Kidney (tissue), 13 donors: ENCODE measurements at regions not wholly inside any gene's neighbourhood (a gene's known extent, or its start where the extent isn't known, plus 50 kb on each side); places are given as distances from the start of the nearest gene placed in this dataset.

Experiments used
- DNase-seq, 5 donors: peaks; one replicate each; pipeline ENCODE4 v3.0.0-alpha.2; 2013 to 2020
- FAIRE-seq: peaks from 2 replicates; lab custom pipeline; 2012; peaks lifted over from hg19 to GRCh38; lab: Jason Lieb, UNC
- H3K27ac ChIP-seq, 2 donors: one replicate each; pipeline ENCODE4 v1.7.0; 2013; ENCODE audit warnings: low read depth in 2 of 2, low read length in 2 of 2, inconsistent platforms in 1 of 2
- H3K27me3 ChIP-seq: one replicate; pipeline ENCODE4 v1.7.1; 2013; ENCODE audit warnings: low read length, inconsistent platforms; ENCODE audit not compliant: control insufficient read depth, insufficient read depth
- H3K36me3 ChIP-seq, 3 donors: one replicate each; pipeline versions ENCODE4 v1.7.0 to v1.7.1; 2013; ENCODE audit warnings: low read length in 3 of 3, control low read depth in 1 of 3, inconsistent platforms in 1 of 3; ENCODE audit not compliant: insufficient read depth in 3 of 3, control insufficient read depth in 2 of 3
- H3K4me1 ChIP-seq, 3 donors: one replicate each; pipeline versions ENCODE4 v1.7.0 to v1.7.1; 2013; ENCODE audit warnings: low read length in 3 of 3, inconsistent platforms in 1 of 3, low read depth in 1 of 3; ENCODE audit not compliant: control insufficient read depth in 2 of 3, insufficient read depth in 2 of 3
- H3K4me3 ChIP-seq, 3 donors: one replicate each; pipeline versions ENCODE4 v1.7.0 to v1.8.1; 2013; ENCODE audit warnings: low read length in 3 of 3, control low read depth in 1 of 3, inconsistent platforms in 1 of 3
- H3K9ac ChIP-seq, 3 donors: one replicate each; pipeline versions ENCODE4 v1.7.0 to v1.7.1; 2013; ENCODE audit warnings: low read length in 3 of 3, control low read depth in 1 of 3, inconsistent platforms in 1 of 3
- H3K9me3 ChIP-seq, 3 donors: one replicate each; pipeline versions ENCODE4 v1.7.0 to v1.7.1; 2013; ENCODE audit warnings: low read length in 3 of 3, control low read depth in 1 of 3, inconsistent platforms in 1 of 3; ENCODE audit not compliant: control insufficient read depth in 2 of 3, insufficient read depth in 1 of 3
- intact Hi-C: fragments of 100-400 bp; cut with DNase I; formaldehyde crosslinking; loops from one replicate; pipeline ENCODE4 v1.11.1; 2022
- TF ChIP-seq, protein P1 (sequence below): IDR thresholded peaks from 3 replicates; pipeline ENCODE4 v1.5.1; 2012; ENCODE audit warnings: mild to moderate bottlenecking, moderate library complexity, borderline replicate concordance; ENCODE audit not compliant: insufficient read depth; ENCODE audit errors: extremely low read depth
- donor health status: control.
- donor health status: control.
- donor health status: control.
- donor health status: control.
- donor health status: control.
- donor health status: DM: yes; HTN: yes; CAD: no.
- donor health status: Normal renal cell carcinoma (clear cell type).

GRCh38 chr18:46289931-46290330 is 185.7 kb downstream of the HAUS1 start:
- no peaks in the 10 kb centered on the region for H3K36me3 ChIP-seq
- intact Hi-C loops: no loop called here
- H3K9ac ChIP-seq: no peak overlapping the region
- FAIRE-seq (no peak), DNase-seq (peak in 1 of 5 donors; percentile 5)
- H3K27me3 ChIP-seq: no peaks in the 10 kb centered on the region
- TF ChIP-seq, protein P1, sequence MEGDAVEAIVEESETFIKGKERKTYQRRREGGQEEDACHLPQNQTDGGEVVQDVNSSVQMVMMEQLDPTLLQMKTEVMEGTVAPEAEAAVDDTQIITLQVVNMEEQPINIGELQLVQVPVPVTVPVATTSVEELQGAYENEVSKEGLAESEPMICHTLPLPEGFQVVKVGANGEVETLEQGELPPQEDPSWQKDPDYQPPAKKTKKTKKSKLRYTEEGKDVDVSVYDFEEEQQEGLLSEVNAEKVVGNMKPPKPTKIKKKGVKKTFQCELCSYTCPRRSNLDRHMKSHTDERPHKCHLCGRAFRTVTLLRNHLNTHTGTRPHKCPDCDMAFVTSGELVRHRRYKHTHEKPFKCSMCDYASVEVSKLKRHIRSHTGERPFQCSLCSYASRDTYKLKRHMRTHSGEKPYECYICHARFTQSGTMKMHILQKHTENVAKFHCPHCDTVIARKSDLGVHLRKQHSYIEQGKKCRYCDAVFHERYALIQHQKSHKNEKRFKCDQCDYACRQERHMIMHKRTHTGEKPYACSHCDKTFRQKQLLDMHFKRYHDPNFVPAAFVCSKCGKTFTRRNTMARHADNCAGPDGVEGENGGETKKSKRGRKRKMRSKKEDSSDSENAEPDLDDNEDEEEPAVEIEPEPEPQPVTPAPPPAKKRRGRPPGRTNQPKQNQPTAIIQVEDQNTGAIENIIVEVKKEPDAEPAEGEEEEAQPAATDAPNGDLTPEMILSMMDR: no peak
- no peaks in the 10 kb centered on the region for H3K9me3 ChIP-seq
- no peaks in the 10 kb centered on the region for H3K4me1 ChIP-seq
- no peak overlapping the region for H3K4me3 ChIP-seq
- H3K27ac ChIP-seq: no peak overlapping the region

DNA sequence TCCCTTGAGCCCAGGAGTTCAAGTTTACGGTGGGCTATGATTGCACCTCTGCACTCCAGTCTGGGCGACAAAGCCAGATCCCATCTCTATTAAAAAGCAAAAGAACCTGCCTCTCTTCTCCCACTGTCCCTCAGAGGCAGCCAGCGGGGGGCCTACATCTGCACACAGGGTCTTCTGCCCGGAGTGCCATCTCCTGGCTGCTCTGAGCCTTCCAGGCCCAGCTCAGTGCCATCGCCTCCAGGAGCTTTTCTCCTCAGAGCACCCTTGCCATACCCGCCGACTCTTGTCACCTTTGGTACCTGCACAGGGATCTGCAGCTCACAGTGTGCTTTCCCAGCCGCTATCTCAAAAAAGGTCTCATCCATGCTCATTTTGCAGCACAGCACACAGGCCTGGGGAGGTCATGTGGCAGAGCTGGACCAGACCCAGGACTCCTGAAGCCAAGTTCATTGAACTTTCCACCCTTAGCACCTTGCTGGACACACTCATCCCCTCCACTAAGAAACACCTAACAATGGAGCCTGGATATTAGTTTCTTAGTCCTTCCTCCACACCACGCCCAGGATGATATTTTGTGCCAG is 186.3 kb downstream of the HAUS1 start:
- H3K9ac ChIP-seq: no peak overlapping the region
- no peak overlapping the region for H3K27ac ChIP-seq
- no peaks in the 10 kb centered on the region for H3K36me3 ChIP-seq
- H3K4me1 ChIP-seq: no peaks in the 10 kb centered on the region
- DNase-seq (no peak), FAIRE-seq (no peak)
- no peaks in the 10 kb centered on the region for H3K9me3 ChIP-seq
- TF ChIP-seq, protein P1: no peak
- H3K27me3 ChIP-seq: no peaks in the 10 kb centered on the region
- intact Hi-C loops: no loop called here
- no peak overlapping the region for H3K4me3 ChIP-seq

- FAIRE-seq: no peak
- no peaks in the 10 kb centered on the region for H3K9me3 ChIP-seq
- DNase-seq: no peak
- H3K4me1 ChIP-seq: no peaks in the 10 kb centered on the region
- H3K4me3 ChIP-seq: no peak overlapping the region
- H3K36me3 ChIP-seq: no peaks in the 10 kb centered on the region
- intact Hi-C loops: no loop called here
- no peaks in the 10 kb centered on the region for H3K27me3 ChIP-seq
- H3K9ac ChIP-seq: no peak overlapping the region
- H3K27ac ChIP-seq: no peak overlapping the region
- TF ChIP-seq, protein P1: no peak
Observed at GRCh38 chr18:46291149-46291548, 187.0 kb downstream of the HAUS1 start.

DNA sequence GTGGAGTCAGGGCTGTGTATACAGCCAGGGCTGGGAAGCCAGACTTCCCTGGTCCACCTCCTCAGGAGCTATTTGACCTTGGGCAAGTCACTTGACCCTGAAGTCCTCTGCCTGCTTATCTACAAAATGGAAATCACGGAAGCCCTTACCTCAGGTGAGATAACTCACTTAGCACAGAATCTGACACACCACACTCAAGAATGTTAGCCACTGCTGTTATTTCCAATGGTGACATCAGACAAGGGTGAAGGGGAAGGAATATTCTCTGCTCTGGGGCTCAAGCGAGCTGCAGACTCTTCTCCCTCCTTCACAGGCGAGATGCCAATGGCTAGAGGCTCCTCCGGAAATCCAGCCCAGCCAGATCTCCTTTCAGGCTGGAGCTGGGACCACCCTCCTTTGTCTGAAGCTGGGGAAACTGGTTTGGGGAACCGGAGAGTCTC is 189.6 kb downstream of the HAUS1 start:
- H3K4me3 ChIP-seq: no peak overlapping the region
- DNase-seq: peak in 3 of 5 donors; percentile 34 to 66 (median 57)
- H3K27me3 ChIP-seq: no peaks in the 10 kb centered on the region
- no peaks in the 10 kb centered on the region for H3K36me3 ChIP-seq
- TF ChIP-seq, protein P1: no peak
- FAIRE-seq: no peak
- no peaks in the 10 kb centered on the region for H3K9me3 ChIP-seq
- intact Hi-C loops: no loop called here
- H3K27ac ChIP-seq: no peak overlapping the region
- no peaks in the 10 kb centered on the region for H3K4me1 ChIP-seq
- no peak overlapping the region for H3K9ac ChIP-seq
